AG10803 (cell line): ENCODE measurements at regions not wholly inside any gene's neighbourhood (a gene's known extent, or its start where the extent isn't known, plus 50 kb on each side); places are given as distances from the start of the nearest gene placed in this dataset.
A peak's percentile ranks its signal among the peaks of the same experiment; 100 is the strongest.

Source experiments
- DNase-seq: peaks from one replicate; pipeline ENCODE4 v3.0.0; 2010; ENCODE audit warnings: low read depth
- H3K4me3 ChIP-seq: 2 replicates; pipeline ENCODE4 v1.5.1; 2011; ENCODE audit warnings: mild to moderate bottlenecking, low read length, control low read depth
- TF ChIP-seq, protein P1 (sequence below): conservative IDR thresholded peaks from 2 replicates; pipeline ENCODE4 v1.5.1; 2011; ENCODE audit warnings: mild to moderate bottlenecking, low read length, control low read depth, inconsistent platforms

DNA sequence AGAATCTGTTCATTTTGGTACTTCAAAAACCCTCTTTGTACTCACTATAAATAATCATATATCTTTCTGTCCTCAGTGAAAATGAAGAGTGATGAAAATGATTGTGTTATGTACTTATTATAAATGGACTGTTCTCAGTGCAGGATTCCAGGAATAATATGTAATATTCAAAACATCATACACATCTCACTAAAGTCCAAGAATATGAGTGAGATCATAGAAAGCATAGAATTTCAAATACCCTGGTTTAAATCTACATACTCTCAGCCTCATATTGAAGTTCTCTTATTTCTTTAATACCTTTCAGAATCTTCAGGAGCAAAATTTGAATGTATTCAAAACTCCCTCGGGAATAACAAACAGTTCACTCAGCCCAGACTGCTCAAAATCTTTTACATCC lies 868.0 kb downstream of the SLITRK6 start:
- TF ChIP-seq, protein P1, sequence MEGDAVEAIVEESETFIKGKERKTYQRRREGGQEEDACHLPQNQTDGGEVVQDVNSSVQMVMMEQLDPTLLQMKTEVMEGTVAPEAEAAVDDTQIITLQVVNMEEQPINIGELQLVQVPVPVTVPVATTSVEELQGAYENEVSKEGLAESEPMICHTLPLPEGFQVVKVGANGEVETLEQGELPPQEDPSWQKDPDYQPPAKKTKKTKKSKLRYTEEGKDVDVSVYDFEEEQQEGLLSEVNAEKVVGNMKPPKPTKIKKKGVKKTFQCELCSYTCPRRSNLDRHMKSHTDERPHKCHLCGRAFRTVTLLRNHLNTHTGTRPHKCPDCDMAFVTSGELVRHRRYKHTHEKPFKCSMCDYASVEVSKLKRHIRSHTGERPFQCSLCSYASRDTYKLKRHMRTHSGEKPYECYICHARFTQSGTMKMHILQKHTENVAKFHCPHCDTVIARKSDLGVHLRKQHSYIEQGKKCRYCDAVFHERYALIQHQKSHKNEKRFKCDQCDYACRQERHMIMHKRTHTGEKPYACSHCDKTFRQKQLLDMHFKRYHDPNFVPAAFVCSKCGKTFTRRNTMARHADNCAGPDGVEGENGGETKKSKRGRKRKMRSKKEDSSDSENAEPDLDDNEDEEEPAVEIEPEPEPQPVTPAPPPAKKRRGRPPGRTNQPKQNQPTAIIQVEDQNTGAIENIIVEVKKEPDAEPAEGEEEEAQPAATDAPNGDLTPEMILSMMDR: no peak
- DNase-seq: no peak
- H3K4me3 ChIP-seq: no peak overlapping the region

GRCh38 chr13:84927442-84928169 lies 871.6 kb downstream of the SLITRK6 start:
- H3K4me3 ChIP-seq: no peak overlapping the region
- TF ChIP-seq, protein P1: no peak
- DNase-seq: no peak

DNA sequence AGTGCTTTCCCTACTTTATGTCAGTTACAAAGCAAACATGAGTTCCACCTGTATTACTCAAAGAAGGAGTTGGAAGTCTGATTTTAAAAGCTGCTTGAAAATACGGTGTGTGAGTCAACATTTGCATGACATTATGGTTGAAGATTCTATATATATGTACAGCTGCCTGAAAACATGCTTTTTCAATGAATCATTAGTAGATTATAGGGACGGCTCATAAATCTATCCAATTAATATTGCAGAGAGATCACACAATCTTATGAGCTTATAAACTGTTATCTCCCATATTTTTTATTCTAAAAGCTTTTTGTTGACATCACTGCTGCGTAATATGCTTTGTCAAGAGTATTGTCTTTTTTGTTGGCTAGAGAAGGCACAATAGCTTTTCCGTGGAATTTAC lies 873.8 kb downstream of the SLITRK6 start:
- TF ChIP-seq, protein P1: no peak
- no peak for DNase-seq
- no peak overlapping the region for H3K4me3 ChIP-seq

GRCh38 chr13:84923831-84924230 lies 875.4 kb downstream of the SLITRK6 start:
- TF ChIP-seq, protein P1: no peak
- no peak overlapping the region for H3K4me3 ChIP-seq
- DNase-seq: no peak

DNA sequence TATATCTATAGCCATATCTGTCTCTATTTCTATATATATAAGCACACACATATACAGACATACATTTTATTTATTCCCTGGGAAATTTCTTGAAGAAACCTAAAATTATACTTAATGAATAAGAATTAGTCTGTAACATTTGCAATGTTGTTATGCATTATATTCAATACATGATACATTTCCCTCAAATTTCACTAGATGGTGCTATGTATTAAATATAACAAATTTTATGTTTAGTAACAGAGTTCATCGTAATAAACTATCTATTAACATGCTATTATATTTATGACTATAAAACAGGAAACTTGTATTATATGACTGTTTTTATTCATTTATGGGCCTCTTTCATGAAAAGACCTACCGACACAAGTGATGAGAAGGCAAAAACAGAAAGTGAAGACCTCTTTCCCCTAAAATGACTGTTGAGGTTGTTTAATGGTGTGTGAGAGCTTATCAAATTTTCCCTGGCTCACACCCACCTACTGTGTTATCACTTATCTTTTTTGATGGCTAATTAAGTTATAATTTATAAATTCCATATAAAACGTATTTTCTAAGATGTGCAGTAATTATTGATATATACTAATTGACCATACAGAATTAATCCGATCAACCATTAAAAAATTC lies 881.9 kb downstream of the SLITRK6 start:
- TF ChIP-seq, protein P1: peak; percentile 29
- no peak overlapping the region for H3K4me3 ChIP-seq
- peak; percentile 6 for DNase-seq

GRCh38 chr13:84912720-84913119 lies 886.5 kb downstream of the SLITRK6 start:
- TF ChIP-seq, protein P1: no peak
- no peak overlapping the region for H3K4me3 ChIP-seq
- DNase-seq: no peak

GRCh38 chr13:84910423-84910822 lies 888.8 kb downstream of the SLITRK6 start:
- TF ChIP-seq, protein P1: no peak

More at GRCh38 chr13:84910423-84910822, 888.8 kb downstream of the SLITRK6 start:
- DNase-seq: no peak
- no peak overlapping the region for H3K4me3 ChIP-seq
